Ishikawa (cell line): ENCODE measurements at regions not wholly inside any gene's neighbourhood (a gene's known extent, or its start where the extent isn't known, plus 50 kb on each side); places are given as distances from the start of the nearest gene placed in this dataset.

Experiments used
- CEBPB ChIP-seq: IDR thresholded peaks from 2 replicates; pipeline ENCODE4 v1.6.1; 2012
- EGR1 ChIP-seq: IDR thresholded peaks from 2 replicates; pipeline ENCODE4 v1.6.1; 2012
- EP300 ChIP-seq: IDR thresholded peaks from 2 replicates; pipeline ENCODE4 v1.6.1; 2012; ENCODE audit warnings: borderline replicate concordance
- FOXM1 ChIP-seq: IDR thresholded peaks from 2 replicates; pipeline ENCODE4 v1.6.1; 2012; ENCODE audit warnings: low read depth, borderline replicate concordance
- MAX ChIP-seq: IDR thresholded peaks from 2 replicates; pipeline ENCODE4 v1.6.1; 2012
- NFIC ChIP-seq: IDR thresholded peaks from 2 replicates; pipeline ENCODE4 v1.6.1; 2012
- RAD21 ChIP-seq: IDR thresholded peaks from 2 replicates; pipeline ENCODE4 v1.6.1; 2012; ENCODE audit warnings: low read depth
- TAF1 ChIP-seq: IDR thresholded peaks from 2 replicates; pipeline ENCODE4 v1.6.1; 2012; ENCODE audit warnings: low read depth, mild to moderate bottlenecking
- YY1 ChIP-seq: IDR thresholded peaks from 2 replicates; pipeline ENCODE4 v1.6.1; 2012; ENCODE audit warnings: low read depth
- ZBTB7A ChIP-seq: IDR thresholded peaks from 2 replicates; pipeline ENCODE4 v1.6.1; 2012; ENCODE audit warnings: low read depth
- TF ChIP-seq, protein P1 (sequence below): IDR thresholded peaks from 2 replicates; pipeline ENCODE4 v1.6.1; 2012; ENCODE audit warnings: low read depth, mild to moderate bottlenecking

GRCh38 chr15:95605098-95605497, 725.4 kb upstream of the NR2F2 start:
- TF ChIP-seq EP300 = no peak
- TF ChIP-seq, protein P1, sequence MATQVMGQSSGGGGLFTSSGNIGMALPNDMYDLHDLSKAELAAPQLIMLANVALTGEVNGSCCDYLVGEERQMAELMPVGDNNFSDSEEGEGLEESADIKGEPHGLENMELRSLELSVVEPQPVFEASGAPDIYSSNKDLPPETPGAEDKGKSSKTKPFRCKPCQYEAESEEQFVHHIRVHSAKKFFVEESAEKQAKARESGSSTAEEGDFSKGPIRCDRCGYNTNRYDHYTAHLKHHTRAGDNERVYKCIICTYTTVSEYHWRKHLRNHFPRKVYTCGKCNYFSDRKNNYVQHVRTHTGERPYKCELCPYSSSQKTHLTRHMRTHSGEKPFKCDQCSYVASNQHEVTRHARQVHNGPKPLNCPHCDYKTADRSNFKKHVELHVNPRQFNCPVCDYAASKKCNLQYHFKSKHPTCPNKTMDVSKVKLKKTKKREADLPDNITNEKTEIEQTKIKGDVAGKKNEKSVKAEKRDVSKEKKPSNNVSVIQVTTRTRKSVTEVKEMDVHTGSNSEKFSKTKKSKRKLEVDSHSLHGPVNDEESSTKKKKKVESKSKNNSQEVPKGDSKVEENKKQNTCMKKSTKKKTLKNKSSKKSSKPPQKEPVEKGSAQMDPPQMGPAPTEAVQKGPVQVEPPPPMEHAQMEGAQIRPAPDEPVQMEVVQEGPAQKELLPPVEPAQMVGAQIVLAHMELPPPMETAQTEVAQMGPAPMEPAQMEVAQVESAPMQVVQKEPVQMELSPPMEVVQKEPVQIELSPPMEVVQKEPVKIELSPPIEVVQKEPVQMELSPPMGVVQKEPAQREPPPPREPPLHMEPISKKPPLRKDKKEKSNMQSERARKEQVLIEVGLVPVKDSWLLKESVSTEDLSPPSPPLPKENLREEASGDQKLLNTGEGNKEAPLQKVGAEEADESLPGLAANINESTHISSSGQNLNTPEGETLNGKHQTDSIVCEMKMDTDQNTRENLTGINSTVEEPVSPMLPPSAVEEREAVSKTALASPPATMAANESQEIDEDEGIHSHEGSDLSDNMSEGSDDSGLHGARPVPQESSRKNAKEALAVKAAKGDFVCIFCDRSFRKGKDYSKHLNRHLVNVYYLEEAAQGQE = no peak
- TF ChIP-seq CEBPB = no peak
- no peak for TF ChIP-seq EGR1
- TF ChIP-seq YY1 = no peak
- no peak for TF ChIP-seq ZBTB7A
- no peak for TF ChIP-seq TAF1
- TF ChIP-seq FOXM1 = no peak
- TF ChIP-seq NFIC = no peak
- no peak for TF ChIP-seq MAX
- TF ChIP-seq RAD21 = no peak
